ENCODE measurements at regions not wholly inside any gene's neighbourhood (a gene's known extent, or its start where the extent isn't known, plus 50 kb on each side); places are given as distances from the start of the nearest gene placed in this dataset.
"Not testable (repeated sequence)": the region's sequence is repeated elsewhere in the genome, so short reads cannot be mapped to it uniquely, and the experiment has no call there.

GRCh38 chr2:8334866-8335325 lies 347.0 kb upstream of the ID2 start:
- peak; percentile 69 for DNase-seq (ENCODE audit: low read depth)

DNA sequence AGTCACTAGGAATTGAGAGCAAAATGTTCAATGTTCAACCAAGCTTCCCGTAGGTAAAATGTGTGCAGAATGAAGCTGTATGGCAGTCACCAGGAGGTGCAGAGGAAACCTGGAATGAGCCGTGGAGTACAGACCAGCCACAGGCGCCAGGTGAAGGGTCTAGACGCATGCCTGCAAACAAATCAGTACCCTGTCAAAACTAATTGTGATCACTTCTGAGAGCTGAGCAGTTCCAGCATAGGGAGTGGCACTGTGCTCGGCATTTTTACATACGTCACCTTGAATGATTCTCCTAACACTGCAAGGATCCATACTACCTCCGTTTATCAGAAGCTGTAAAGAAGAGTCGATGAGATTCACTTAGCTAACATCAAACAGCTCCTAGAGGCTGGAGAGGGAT lies 346.1 kb upstream of the ID2 start:
- DNase-seq (ENCODE audit: low read depth): no peak

DNA sequence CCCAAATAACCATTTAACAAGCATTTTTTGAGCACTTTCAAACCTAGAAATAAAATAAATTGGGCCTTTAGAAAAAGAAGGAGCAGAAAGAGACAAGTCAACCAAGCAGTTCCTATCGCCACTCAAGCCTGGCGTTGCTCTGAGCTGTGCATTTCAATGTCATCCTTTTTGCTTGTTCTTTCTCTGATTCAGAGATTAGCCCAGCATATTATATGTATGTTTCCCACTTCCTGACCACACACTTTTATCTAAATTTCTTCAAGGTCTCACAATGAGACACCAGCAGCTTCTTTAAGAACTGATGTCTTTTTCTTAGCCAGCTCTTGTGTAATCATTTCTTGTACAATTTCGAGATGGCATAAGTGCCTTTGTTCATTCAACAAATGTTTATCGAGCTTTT lies 344.5 kb upstream of the ID2 start:
- DNase-seq (ENCODE audit: low read depth): no peak

- no peak for DNase-seq (ENCODE audit: low read depth)
Measured at GRCh38 chr2:8342407-8342806, 339.4 kb upstream of the ID2 start.

GRCh38 chr2:8343031-8343430 lies 338.8 kb upstream of the ID2 start:
- DNase-seq (ENCODE audit: low read depth): no peak

- no peak for DNase-seq (ENCODE audit: low read depth)
Measured at GRCh38 chr2:8344144-8345097, 337.4 kb upstream of the ID2 start.

GRCh38 chr2:8345200-8345599 lies 336.7 kb upstream of the ID2 start:
- DNase-seq (ENCODE audit: low read depth): no peak

GRCh38 chr2:8346208-8346607 lies 335.6 kb upstream of the ID2 start:
- DNase-seq (ENCODE audit: low read depth): no peak

GRCh38 chr2:8346706-8347430 lies 335.0 kb upstream of the ID2 start:
- no peak for DNase-seq (ENCODE audit: low read depth)

DNA sequence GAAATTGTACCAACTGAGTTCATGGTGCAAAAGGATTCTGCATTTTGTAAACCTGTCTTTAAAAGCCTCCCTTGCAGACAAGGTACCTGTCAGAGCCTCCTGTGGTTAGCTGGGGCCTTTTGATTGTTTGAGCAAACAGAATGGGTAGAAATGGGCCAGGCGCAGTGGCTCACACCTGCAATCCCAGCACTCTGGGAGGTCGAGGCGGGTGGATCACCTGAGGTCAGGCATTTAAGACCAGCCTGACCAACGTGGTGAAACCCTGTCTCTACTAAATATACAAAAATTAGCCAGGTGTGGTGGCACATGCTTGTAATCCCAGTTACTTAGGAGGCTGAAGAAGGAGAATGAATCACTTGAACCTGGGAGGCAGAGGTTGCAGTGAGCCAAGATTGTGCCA lies 332.9 kb upstream of the ID2 start:
- DNase-seq (ENCODE audit: low read depth): not testable (repeated sequence)

- peak; percentile 22 for DNase-seq (ENCODE audit: low read depth)
Measured at GRCh38 chr2:8352296-8352695, 329.6 kb upstream of the ID2 start.

DNA sequence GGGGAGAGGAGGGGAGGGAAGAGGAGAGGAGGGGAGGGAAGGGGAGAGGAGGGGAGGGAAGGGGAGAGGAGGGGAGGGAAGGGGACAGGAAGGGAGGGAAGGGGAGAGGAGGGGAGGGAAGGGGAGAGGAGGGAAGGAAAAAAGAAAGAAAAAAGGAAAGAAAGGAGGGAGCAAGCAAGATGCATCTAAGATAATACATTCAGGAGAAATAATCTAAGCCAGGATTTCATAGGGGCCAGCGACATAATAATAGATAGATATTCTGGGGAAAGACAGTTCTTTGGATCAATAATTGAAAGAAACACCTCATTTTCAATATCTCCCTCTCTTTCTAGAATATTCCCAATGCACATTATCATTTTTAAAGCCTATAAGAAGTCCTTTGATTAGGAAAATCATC lies 328.9 kb upstream of the ID2 start:
- no peak for DNase-seq (ENCODE audit: low read depth)

DNA sequence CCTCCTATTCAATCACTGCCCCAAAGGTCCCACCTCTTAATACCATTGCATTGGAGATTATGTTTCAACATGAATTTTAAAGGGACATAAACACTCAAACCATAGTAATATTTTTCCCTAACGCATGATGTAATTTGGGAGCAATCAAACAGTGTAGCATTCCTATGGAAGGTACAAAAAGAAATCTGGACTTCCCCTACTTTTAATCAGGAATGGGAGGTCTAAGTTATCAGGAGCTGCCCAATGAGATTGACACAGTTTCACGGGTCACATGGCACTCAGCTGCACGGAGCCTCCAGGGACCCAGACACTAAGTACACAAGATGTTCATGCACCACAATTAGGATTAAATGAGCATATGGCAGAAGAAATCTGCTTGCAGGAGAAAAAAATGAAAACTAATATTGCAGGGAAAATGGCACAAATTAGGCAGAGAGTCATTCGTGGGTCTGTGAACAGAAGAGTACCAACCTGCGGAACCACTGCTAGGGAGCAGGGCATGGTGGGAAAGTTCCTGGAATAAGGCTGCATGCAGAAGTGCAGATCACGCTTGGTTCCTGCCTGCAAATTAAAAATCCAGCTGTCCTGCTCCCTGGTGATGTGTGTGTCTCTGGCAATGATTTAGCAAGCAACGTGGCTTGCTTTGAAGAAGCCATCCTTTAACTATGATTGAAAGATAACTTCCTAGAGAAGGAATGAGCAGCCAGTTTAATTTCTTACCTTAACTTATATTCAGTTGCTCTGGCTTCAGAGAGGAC lies 326.6 kb upstream of the ID2 start:
- DNase-seq (ENCODE audit: low read depth): no peak

GRCh38 chr2:8357738-8358518 lies 323.9 kb upstream of the ID2 start:
- DNase-seq (ENCODE audit: low read depth): no peak

DNA sequence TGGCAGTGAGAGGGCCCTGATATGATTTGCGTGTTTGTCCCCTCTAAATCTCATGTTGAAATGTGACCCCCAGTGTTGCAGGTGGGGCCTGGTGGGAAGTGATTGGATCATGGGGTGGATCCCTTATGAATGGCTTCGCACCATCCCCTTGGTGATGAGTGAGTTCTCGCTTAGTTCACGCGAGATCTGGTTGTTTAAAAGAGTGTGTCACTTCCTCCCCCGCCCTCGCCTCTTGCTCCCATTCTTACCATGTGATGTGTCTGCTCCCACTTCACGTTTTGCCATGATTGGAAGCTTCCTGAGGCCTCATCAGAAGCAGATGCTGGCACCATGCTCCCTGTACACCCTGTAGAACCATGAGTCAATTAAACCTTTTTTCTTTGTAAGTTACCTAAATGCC lies 319.9 kb upstream of the ID2 start:
- DNase-seq (ENCODE audit: low read depth): no peak

DNA sequence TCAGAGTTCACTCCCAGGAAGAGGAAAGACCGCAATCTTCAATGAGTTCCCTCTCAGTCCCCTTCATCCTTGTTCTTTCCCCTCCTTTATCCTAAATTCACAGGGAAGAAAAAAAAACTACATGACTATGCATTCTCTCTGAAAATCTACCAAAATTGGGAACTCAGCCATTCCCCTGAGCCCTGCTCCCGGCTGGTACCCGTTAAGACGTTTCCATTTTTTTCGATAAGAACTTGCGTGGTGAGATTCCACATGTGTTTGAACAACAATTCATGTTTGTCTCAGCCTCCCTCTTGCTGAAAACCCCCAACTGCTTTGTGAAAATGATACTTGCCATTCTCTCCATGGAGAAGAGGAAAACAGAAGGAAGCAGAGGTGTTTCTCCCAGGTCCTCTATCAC lies 318.7 kb upstream of the ID2 start:
- DNase-seq (ENCODE audit: low read depth): no peak

- DNase-seq (ENCODE audit: low read depth): no peak
Measured at GRCh38 chr2:8364668-8365067, 317.2 kb upstream of the ID2 start.

GRCh38 chr2:8365331-8365910 lies 316.4 kb upstream of the ID2 start:
- DNase-seq (ENCODE audit: low read depth): no peak

GRCh38 chr2:8367833-8368232 lies 314.0 kb upstream of the ID2 start:
- no peak for DNase-seq (ENCODE audit: low read depth)

DNA sequence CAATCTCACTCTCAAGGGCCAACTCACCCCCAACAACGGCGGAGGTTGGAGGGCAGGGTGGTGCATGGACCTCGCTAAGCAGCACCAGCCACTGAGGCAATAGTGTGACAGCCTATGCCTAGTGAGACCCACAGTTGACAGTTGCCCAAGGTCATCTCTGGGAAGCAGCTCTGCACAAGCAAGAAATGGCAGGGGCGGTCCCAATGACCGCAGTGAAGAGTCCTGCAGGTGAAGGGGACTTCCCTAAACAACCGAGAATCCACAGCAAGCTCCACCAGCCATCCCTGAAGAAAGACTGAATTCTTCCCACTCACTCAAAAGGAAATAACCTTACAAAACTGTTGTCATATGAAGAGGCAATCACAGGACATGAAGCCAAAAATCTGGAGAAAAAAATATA lies 313.4 kb upstream of the ID2 start:
- DNase-seq (ENCODE audit: low read depth): no peak

DNA sequence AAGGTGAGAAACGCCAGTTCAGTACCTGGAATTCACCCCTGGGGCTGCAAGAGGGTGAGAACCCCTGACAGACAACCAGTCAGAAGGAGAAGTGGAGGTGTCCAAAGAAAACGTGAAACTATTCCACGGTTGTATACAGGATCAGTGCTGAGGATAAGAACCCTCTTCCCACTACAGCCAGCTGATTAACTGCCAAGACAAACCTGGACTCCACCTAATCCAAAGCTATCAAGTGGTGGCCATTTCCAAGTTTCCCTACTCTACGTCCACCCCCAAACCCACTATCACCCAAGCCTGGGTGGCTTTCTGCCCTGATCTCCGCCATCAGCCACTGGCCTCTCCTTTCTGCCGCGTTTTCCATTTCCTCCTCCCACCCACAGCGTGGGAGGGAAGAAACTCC lies 312.3 kb upstream of the ID2 start:
- DNase-seq (ENCODE audit: low read depth): no peak

Measured in RPMI7951 (cell line).